ENCODE measurements at regions not wholly inside any gene's neighbourhood (a gene's known extent, or its start where the extent isn't known, plus 50 kb on each side); places are given as distances from the start of the nearest gene placed in this dataset.

DNA sequence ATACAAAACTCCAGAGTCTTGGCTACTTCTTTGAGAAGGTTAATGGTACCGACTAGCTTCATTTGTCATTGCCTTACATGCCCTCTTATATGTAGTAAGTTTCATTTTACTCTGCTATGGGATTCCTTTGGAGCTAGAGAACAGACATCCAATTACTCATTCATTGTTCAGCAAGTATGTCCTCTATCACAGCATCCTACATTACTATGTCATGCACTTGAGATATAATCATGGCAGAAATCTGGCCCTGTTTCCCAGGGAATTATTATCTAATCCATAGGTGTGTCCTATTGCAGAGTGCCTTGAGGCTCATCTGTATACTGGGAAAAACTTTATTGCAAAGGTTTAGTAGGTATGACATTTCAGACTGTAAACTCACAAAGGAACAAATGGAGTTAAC lies 333.1 kb upstream of the NECTIN3 start:
- TF ChIP-seq, protein P1, sequence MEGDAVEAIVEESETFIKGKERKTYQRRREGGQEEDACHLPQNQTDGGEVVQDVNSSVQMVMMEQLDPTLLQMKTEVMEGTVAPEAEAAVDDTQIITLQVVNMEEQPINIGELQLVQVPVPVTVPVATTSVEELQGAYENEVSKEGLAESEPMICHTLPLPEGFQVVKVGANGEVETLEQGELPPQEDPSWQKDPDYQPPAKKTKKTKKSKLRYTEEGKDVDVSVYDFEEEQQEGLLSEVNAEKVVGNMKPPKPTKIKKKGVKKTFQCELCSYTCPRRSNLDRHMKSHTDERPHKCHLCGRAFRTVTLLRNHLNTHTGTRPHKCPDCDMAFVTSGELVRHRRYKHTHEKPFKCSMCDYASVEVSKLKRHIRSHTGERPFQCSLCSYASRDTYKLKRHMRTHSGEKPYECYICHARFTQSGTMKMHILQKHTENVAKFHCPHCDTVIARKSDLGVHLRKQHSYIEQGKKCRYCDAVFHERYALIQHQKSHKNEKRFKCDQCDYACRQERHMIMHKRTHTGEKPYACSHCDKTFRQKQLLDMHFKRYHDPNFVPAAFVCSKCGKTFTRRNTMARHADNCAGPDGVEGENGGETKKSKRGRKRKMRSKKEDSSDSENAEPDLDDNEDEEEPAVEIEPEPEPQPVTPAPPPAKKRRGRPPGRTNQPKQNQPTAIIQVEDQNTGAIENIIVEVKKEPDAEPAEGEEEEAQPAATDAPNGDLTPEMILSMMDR (IDR thresholded peaks at IDR 0.05; ENCODE audit: insufficient read depth, low read length, poor library complexity, severe bottlenecking): no peak
- H3K4me3 ChIP-seq (ENCODE audit: low read depth, low read length): no peak overlapping the region
- H3K36me3 ChIP-seq (ENCODE audit: control insufficient read depth, insufficient read depth, low read length): no peaks in the 10 kb centered on the region
- no peaks in the 10 kb centered on the region for H3K27me3 ChIP-seq (ENCODE audit: control insufficient read depth, insufficient read depth, low read length)
- no peak for DNase-seq (ENCODE audit: low read depth)

DNA sequence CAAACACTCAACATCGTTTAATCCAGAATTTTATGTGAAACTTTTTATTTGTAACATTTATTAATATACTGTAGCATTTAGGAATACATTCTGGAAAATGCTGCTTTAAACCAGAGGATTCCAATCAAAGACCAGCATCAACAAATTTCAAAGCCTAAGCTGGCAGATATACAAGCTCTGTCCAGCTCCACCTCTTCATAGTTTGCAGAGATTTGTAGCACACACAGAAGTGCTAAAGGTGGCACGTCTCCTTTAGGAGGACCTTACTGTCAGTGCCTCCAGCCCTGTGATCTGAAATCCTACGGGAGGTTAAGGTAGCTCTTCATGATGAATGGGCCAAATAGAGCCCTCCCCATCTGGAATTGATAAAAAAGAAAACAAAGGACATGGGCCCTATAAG lies 329.7 kb upstream of the NECTIN3 start:
- no peak for DNase-seq (ENCODE audit: low read depth)
- no peaks in the 10 kb centered on the region for H3K36me3 ChIP-seq (ENCODE audit: control insufficient read depth, insufficient read depth, low read length)
- H3K4me3 ChIP-seq (ENCODE audit: low read depth, low read length): no peak overlapping the region
- H3K27me3 ChIP-seq (ENCODE audit: control insufficient read depth, insufficient read depth, low read length): no peaks in the 10 kb centered on the region
- TF ChIP-seq, protein P1 (IDR thresholded peaks at IDR 0.05; ENCODE audit: insufficient read depth, low read length, poor library complexity, severe bottlenecking): no peak

DNA sequence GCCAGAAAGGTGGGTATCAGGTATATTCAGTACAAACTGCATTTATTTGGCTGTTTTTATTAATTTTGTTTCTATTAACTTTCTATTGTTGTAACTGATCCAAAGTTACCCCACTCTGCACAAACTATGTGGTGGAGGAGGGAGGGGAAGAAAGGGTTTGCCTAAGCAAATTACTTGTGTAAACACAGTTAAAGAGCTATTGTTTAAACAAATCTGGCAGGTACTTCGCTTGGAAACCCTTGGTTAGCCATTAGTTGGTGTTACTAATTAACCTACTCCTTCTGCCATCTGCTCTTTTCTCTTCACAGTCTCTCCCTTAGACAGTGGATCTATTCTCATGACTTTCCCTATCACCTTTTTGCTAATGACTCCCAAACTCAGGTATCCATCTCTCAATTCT lies 328.4 kb upstream of the NECTIN3 start:
- Histone ChIP-seq H3K4me3 (ENCODE audit: low read depth, low read length) (no peak overlapping the region), H3K36me3 (ENCODE audit: control insufficient read depth, insufficient read depth, low read length) (no peaks in the 10 kb centered on the region), H3K27me3 (ENCODE audit: control insufficient read depth, insufficient read depth, low read length) (no peaks in the 10 kb centered on the region)
- TF ChIP-seq, protein P1 (IDR thresholded peaks at IDR 0.05; ENCODE audit: insufficient read depth, low read length, poor library complexity, severe bottlenecking): no peak
- DNase-seq (ENCODE audit: low read depth): peak; percentile 64

DNA sequence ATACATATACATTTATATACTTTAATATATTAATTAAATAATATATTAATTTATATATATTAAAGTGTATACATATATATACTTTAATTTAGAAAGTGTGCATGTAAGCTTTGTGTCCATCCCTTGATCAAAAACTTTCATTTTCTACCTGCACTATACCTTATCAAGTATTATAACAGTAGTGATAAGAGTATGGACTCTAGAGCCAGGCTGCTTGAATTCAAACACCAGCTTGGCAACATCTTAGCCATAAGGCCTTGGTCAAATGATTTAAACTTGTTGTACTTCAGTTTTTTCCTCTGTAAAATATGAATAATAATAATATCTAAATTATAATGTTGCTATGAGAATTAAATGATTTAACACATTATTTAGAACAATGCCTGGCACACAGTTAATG lies 327.6 kb upstream of the NECTIN3 start:
- TF ChIP-seq, protein P1 (IDR thresholded peaks at IDR 0.05; ENCODE audit: insufficient read depth, low read length, poor library complexity, severe bottlenecking): no peak
- H3K4me3 ChIP-seq (ENCODE audit: low read depth, low read length): no peak overlapping the region
- no peak for DNase-seq (ENCODE audit: low read depth)
- no peaks in the 10 kb centered on the region for H3K27me3 ChIP-seq (ENCODE audit: control insufficient read depth, insufficient read depth, low read length)
- H3K36me3 ChIP-seq (ENCODE audit: control insufficient read depth, insufficient read depth, low read length): no peaks in the 10 kb centered on the region

DNA sequence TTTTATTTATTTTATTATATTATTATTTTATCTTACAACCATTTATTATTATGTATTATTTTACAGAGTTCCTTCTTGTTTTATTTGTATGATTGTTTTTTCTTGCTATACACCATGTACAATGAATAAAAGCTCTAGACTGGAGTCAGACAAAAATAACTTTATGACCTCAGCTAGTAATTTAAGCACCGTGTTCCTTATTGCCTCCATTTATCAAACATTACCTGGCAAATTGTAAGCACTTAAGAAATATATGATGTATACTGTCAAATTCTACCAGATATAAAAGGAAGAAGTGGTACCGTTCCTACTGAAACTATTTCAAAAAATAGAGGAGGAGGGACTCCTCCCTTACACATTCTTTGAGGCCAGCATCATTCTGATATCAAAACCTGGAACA lies 326.9 kb upstream of the NECTIN3 start:
- no peak overlapping the region for H3K4me3 ChIP-seq (ENCODE audit: low read depth, low read length)
- H3K27me3 ChIP-seq (ENCODE audit: control insufficient read depth, insufficient read depth, low read length): no peaks in the 10 kb centered on the region
- DNase-seq (ENCODE audit: low read depth): no peak
- H3K36me3 ChIP-seq (ENCODE audit: control insufficient read depth, insufficient read depth, low read length): no peaks in the 10 kb centered on the region
- TF ChIP-seq, protein P1 (IDR thresholded peaks at IDR 0.05; ENCODE audit: insufficient read depth, low read length, poor library complexity, severe bottlenecking): no peak

DNA sequence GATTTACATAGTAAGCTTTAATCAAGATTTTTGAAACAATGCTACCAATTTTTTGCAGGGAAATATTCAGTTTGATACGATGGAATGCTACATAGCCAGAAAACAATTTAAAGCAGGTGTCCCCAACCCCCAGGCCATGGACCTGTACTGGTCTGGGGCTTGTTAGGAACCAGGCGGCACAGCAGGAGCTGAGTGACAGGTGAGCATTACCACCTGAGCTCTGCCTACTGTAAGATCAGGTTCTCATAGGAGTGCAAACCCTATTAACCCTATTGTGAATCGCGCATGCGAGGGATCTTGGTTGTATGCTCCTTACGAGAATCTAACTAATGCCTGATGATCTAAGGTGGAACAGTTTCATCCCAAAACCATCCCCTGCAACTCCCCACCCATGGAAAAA lies 322.6 kb upstream of the NECTIN3 start:
- DNase-seq (ENCODE audit: low read depth): no peak
- H3K4me3 ChIP-seq (ENCODE audit: low read depth, low read length): no peak overlapping the region
- no peaks in the 10 kb centered on the region for H3K36me3 ChIP-seq (ENCODE audit: control insufficient read depth, insufficient read depth, low read length)
- TF ChIP-seq, protein P1 (IDR thresholded peaks at IDR 0.05; ENCODE audit: insufficient read depth, low read length, poor library complexity, severe bottlenecking): no peak
- no peaks in the 10 kb centered on the region for H3K27me3 ChIP-seq (ENCODE audit: control insufficient read depth, insufficient read depth, low read length)

Data from kidney epithelial cell (primary cell).